ENCODE measurements at regions not wholly inside any gene's neighbourhood (a gene's known extent, or its start where the extent isn't known, plus 50 kb on each side); places are given as distances from the start of the nearest gene placed in this dataset.

- TF ChIP-seq CTCF (IDR thresholded peaks at IDR 0.05; ENCODE audit: low read depth, low read length) (no peak), EZH2phosphoT487 (IDR thresholded peaks at IDR 0.05; ENCODE audit: low read depth) (no peak)
These were observed 117.3 kb downstream of the GALR1 start for GRCh38 chr18:77366720-77367641.
